Heart right ventricle (tissue), 16 donors: ENCODE measurements at regions not wholly inside any gene's neighbourhood (a gene's known extent, or its start where the extent isn't known, plus 50 kb on each side); places are given as distances from the start of the nearest gene placed in this dataset.

ENCODE experiments used
- ATAC-seq, 8 donors: fragments of 200-7000 bp; cut with Tn5 transposase; one replicate each; pipeline ENCODE4 v1.9.1; 2020; ENCODE audit warnings: mild to moderate bottlenecking in 8 of 8, moderate library complexity in 8 of 8, moderate number of reproducible peaks in 1 of 8
- DNase-seq, 2 donors: peaks; one replicate each; pipeline ENCODE4 v3.0.0-alpha.2; 2020
- H3K27ac ChIP-seq, 10 donors: fragments of 200-600 bp; sonication (generic) in 2 of 10; one replicate each; pipeline versions ENCODE4 v1.5.0 to v1.8.0; 2020 to 2022; ENCODE audit warnings: mild to moderate bottlenecking in 3 of 10
- H3K27me3 ChIP-seq, 7 donors: fragments of 200-600 bp; one replicate each; pipeline ENCODE4 v1.8.0; 2021 to 2022; ENCODE audit warnings: mild to moderate bottlenecking in 2 of 7
- H3K36me3 ChIP-seq, 9 donors: fragments of 200-600 bp; sonication (generic) in 1 of 9; one replicate each; pipeline versions ENCODE4 v1.5.0 to v1.8.0; 2020 to 2022; ENCODE audit warnings: mild to moderate bottlenecking in 2 of 9
- H3K4me1 ChIP-seq, 9 donors: fragments of 200-600 bp; sonication (generic) in 1 of 9; one replicate each; pipeline versions ENCODE4 v1.5.0 to v1.8.0; 2020 to 2022; ENCODE audit warnings: mild to moderate bottlenecking in 4 of 9
- H3K4me3 ChIP-seq, 10 donors: fragments of 200-600 bp; sonication (generic) in 2 of 10; one replicate each; pipeline versions ENCODE4 v1.5.0 to v1.8.0; 2020 to 2022; ENCODE audit warnings: mild to moderate bottlenecking in 7 of 10, moderate library complexity in 2 of 10
- H3K9me3 ChIP-seq, 11 donors: fragments of 200-600 bp in 10 of 11; sonication (generic) in 2 of 11; one replicate each; pipeline versions ENCODE4 v1.5.0 to v1.8.0; 2013 to 2022; ENCODE audit warnings: mild to moderate bottlenecking in 2 of 11, control low read depth in 1 of 11, moderate library complexity in 1 of 11
- WGBS, 2 donors: extraction: QIAGEN DNeasy Blood & Tissue Kit; methylation state at CpG; one replicate each; pipeline ENCODE4 v1.1.7; 2013; ENCODE audit warnings: inconsistent platforms in 1 of 2; 5-methylcytosine and 5-hydroxymethylcytosine counted together
- intact Hi-C, 10 donors: fragments of 100-400 bp; cut with DNase I; formaldehyde crosslinking; loops; one replicate each; pipeline versions ENCODE4 v1.11.1 to v1.14.2; 2022
- TF ChIP-seq, protein P1 (sequence below), 9 donors: fragments of 200-600 bp; sonication (generic) in 2 of 9; IDR thresholded peaks; one replicate each; pipeline versions ENCODE4 v1.5.0 to v1.8.0; 2021 to 2022; ENCODE audit warnings: antibody characterized with exemption in 9 of 9, mild to moderate bottlenecking in 5 of 9, moderate library complexity in 1 of 9
- donor health status: Arrhythmogenic right ventricular cardiomyopathy.
- donor health status: ischemic (EF 13 %, LVEDD 7.1; RV severe dilation, severe dysfunction).
- donor health status: healthy with polysubstance abuse.
- donor health status: DM: no; HTN: yes; CAD: no.
- donor health status: DM: no; HTN: no; CAD: no.
- donor health status: ischemic (EF 25% LVEDD 6.9; RV normal size, moderate dysfunction).
- donor health status: ischemic (EF 25% LVEDD 5.7; RV mildly dilated, moderate dysfunction).
- donor health status: healthy.
- donor health status: DM: yes; HTN: yes; CAD: no.
- donor health status: Ischemic cardiomyopathy.
- donor health status: ischemic (EF 35%, LVEDD 5.7; RV mildly dilated, moderate dysfunction).
- donor health status: nonischemic (EF 11% LVEDD 7.7; RV severe dilation, severe dysfunction).
- donor health status: DM: yes; HTN: yes; CAD: no.
- donor health status: PGD.
- donor health status: ischemic (EF 29% LVEDD 5.4; RV normal size, mild dysfunction).
- donor health status: nonischemic (EF 23%, LVEDD 6.1; RV moderate dilation, normal function).

DNA sequence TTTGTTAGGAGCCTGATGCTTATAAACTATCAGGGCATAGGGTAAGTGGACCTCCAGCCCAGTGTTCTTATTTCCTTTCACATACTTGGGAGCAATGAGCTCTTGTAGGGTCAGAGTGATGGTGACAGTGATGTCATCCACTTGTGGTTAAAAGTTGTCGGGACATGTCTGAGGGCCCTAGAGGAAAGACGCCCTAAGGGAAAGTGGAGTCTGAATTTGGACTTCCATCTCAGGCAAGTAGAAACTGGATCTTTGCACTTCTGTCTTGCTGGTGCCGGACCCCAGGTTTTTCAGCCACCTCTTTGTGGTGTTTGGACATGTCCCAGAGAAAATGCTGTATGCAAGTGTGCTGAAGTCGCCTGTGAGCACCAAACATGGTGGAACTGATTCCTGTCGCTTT lies 900.5 kb downstream of the C6orf118 start:
- Histone ChIP-seq H3K9me3 (no peaks in the 10 kb centered on the region), H3K4me3 (no peak overlapping the region), H3K27me3 (no peaks in the 10 kb centered on the region), H3K36me3 (no peaks in the 10 kb centered on the region), H3K4me1 (peaks cover 0 to 16% (median 4%) of the 10 kb centered on the region in 9 donors), H3K27ac (no peak overlapping the region)
- WGBS, 2 donors = 92 to 94% methylated on average over 5 of the region's 5 CpGs
- TF ChIP-seq, protein P1, sequence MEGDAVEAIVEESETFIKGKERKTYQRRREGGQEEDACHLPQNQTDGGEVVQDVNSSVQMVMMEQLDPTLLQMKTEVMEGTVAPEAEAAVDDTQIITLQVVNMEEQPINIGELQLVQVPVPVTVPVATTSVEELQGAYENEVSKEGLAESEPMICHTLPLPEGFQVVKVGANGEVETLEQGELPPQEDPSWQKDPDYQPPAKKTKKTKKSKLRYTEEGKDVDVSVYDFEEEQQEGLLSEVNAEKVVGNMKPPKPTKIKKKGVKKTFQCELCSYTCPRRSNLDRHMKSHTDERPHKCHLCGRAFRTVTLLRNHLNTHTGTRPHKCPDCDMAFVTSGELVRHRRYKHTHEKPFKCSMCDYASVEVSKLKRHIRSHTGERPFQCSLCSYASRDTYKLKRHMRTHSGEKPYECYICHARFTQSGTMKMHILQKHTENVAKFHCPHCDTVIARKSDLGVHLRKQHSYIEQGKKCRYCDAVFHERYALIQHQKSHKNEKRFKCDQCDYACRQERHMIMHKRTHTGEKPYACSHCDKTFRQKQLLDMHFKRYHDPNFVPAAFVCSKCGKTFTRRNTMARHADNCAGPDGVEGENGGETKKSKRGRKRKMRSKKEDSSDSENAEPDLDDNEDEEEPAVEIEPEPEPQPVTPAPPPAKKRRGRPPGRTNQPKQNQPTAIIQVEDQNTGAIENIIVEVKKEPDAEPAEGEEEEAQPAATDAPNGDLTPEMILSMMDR (IDR thresholded peaks at IDR 0.05) = no peak
- ATAC-seq (no peak), DNase-seq (no peak)
- intact Hi-C loops = no loop called here

DNA sequence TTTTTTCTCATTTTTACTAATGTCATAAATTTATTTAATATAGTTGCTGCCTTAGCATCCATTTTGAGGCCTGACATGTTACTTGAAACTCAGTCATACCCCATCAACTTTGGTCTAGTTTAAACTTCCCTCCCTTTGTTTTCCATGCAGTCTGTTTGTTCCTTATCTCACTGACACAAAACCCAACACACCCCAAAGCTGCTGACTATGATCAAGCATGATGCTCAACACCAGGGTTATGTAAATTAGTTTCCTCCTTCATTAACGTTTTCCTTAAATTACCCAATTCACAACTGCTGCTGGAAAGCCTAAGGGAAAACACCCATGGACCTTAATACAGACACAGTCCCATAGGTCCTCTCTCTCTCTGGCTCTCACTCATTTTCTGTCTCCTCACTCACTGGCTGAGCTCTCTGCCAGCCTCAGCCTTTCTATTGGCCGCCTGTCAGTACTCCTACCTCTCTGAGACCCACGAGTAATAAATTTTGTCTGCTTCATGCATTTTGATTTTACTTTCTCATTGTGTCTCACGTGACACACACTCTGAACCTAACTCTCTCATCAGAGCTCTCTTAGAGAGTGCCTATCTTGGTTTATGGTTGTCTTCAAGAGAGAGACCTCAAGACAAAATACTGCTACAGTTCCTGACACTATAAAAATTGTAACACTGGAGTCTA lies 904.5 kb downstream of the C6orf118 start:
- intact Hi-C loops = no loop called here
- H3K9me3 ChIP-seq = no peaks in the 10 kb centered on the region
- peaks cover 0 to 13% (median 4%) of the 10 kb centered on the region in 9 donors for H3K4me1 ChIP-seq
- H3K27me3 ChIP-seq = no peaks in the 10 kb centered on the region
- ATAC-seq (no peak), DNase-seq (no peak)
- WGBS, 2 donors = 84 to 86% methylated on average over 4 of the region's 4 CpGs
- TF ChIP-seq, protein P1 (IDR thresholded peaks at IDR 0.05) = no peak
- no peaks in the 10 kb centered on the region for H3K36me3 ChIP-seq
- no peak overlapping the region for H3K4me3 ChIP-seq
- H3K27ac ChIP-seq = no peak overlapping the region

DNA sequence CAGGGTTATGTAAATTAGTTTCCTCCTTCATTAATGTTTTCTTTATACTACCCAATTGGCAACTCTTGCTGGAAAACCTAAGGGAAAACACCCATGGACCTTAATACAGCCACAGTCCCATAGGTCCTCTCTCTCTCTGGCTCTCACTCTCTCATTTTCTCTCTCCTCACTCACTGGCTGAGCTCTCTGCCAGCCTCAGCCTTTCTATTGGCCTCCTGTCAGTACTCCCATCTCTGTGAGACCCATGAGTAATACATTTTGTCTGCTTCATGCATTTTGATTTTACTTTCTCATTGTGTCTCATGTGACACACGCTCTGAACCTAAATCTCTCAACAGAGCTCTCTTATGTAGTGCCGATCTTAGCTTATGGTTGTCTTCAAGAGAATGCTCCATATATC lies 907.5 kb downstream of the C6orf118 start:
- H3K4me3 ChIP-seq = no peak overlapping the region
- no peak overlapping the region for H3K27ac ChIP-seq
- H3K27me3 ChIP-seq = no peaks in the 10 kb centered on the region
- no peaks in the 10 kb centered on the region for H3K36me3 ChIP-seq
- TF ChIP-seq, protein P1 (IDR thresholded peaks at IDR 0.05) = no peak
- H3K4me1 ChIP-seq = peaks cover 0 to 9% (median 0%) of the 10 kb centered on the region in 9 donors
- H3K9me3 ChIP-seq = no peaks in the 10 kb centered on the region
- ATAC-seq (no peak), DNase-seq (no peak)
- 90 to 97% methylated on average over 2 of the region's 2 CpGs for WGBS, 2 donors
- intact Hi-C loops = no loop called here

DNA sequence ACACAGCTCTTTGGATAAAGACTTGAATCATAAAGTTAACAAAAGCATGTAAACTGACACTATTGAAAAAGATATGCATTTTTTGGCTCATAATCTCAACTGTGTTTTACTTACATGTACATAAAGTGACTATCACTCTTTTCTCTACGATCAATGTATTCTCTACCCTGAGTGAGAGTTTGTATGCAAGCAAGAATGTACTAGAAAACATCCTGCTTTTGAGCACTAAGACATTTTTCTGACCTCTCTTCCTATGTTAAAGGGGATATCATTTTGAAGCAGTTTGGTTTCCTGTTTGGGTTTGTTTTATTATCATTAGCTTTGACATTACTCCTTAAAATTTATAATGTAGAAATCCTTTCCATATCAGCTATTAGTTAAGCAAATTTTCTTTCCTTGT lies 910.8 kb downstream of the C6orf118 start:
- peaks cover 0 to 5% (median 0%) of the 10 kb centered on the region in 11 donors for H3K9me3 ChIP-seq
- WGBS, 2 donors = 45 to 60% methylated on average over 1 of the region's 1 CpG
- no peaks in the 10 kb centered on the region for H3K27me3 ChIP-seq
- DNase-seq = no peak
- H3K36me3 ChIP-seq = no peaks in the 10 kb centered on the region
- ATAC-seq = no peak
- intact Hi-C loops = no loop called here
- H3K4me3 ChIP-seq = no peak overlapping the region
- H3K27ac ChIP-seq = no peak overlapping the region
- H3K4me1 ChIP-seq = peaks cover 0 to 9% (median 0%) of the 10 kb centered on the region in 9 donors
- TF ChIP-seq, protein P1 (IDR thresholded peaks at IDR 0.05) = no peak
